ENCODE measurements at regions not wholly inside any gene's neighbourhood (a gene's known extent, or its start where the extent isn't known, plus 50 kb on each side); places are given as distances from the start of the nearest gene placed in this dataset.

DNA sequence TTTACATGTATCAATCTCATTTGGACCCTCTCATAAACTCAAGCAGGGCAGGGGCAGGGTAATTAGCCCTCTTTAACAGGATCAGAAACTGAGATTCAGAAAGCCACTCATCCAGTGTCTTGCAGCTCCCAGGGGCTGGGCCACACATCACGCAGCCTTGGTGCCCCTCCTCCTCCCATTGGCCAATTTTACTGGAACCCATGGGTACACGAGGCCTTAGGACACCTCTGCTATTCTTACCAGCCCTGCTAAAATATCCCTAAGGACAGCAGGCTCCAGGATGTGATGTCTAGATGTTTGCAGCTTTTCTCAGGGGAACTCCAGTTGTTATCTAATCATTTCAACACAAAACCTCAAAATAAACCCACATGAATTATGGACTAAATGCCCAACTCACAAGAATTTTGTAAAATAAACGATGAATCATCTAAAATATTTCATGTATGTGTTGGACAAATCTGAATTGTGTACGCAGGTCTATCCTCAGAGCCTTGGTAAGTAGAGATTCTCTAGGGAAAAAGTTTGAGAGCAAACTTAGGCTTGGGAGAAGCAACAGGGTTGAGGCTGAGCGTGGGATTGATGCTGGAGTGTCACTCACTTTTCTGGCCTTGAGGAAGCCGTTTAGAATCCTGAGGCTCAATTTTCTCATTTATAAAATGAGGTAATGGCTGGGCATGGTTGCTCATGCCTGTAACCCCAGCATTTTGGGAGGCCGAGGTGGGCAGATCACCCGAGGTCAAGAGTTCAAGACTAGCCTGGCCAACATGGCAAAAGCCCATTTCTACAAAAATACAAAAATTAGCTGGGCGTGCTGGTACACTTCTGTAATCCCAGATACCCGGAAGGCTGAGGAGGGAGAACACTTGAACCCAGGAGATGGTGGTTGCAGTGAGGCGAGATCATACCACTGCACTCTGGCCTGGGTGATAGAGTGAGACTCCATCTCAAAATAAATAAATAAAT lies 69.7 kb upstream of the TNS3 start:
- peak overlapping the region; percentile 74 for H3K18ac ChIP-seq (ENCODE audit: low read depth, low read length)
- no peaks in the 10 kb centered on the region for H4K20me1 ChIP-seq (ENCODE audit: insufficient read depth, low read length)
- peak overlapping the region; percentile 99 for H2BK120ac ChIP-seq (ENCODE audit: low read depth, low read length)
- peaks cover 27% of the 10 kb centered on the region for H3K9me1 ChIP-seq (ENCODE audit: insufficient read depth, low read length)
- peak overlapping the region; percentile 75 for H3K27ac ChIP-seq (ENCODE audit: insufficient read depth, low read length)
- CTCF ChIA-PET, result interaction anchor here (0.6 to 0.8 kb wide), 3 partner anchors 18 to 116 kb away, joined by 3 to 5 read pairs (median 3); no protein-coding TSS in a partner anchor
- peak overlapping the region; percentile 21 for H2AK9ac ChIP-seq (replicated peaks; ENCODE audit: low read depth, low read length, poor library complexity)
- peak overlapping the region; percentile 75 for H4K5ac ChIP-seq (ENCODE audit: low read depth, low read length)
- intact Hi-C loops (cut with micrococcal nuclease) (loop anchor here (5.0 kb wide), 3 partner anchors 39 to 146 kb away; partner anchors contain the start of gene TNS3), dilution Hi-C loops (cut with HindIII; ENCODE audit: low sequenced_read_pairs, unreplicated experiment) (no loop called here), in situ Hi-C loops (cut with MboI; ENCODE audit: low sequenced_read_pairs) (no loop called here)
- H3K14ac ChIP-seq (replicated peaks; ENCODE audit: low read depth, low read length), result peak overlapping the region; percentile 92
- peak overlapping the region; percentile 65 to 85 for H4K8ac ChIP-seq (ENCODE audit: low read depth in 2 of 2, low read length in 2 of 2)
- H3K4me1 ChIP-seq (ENCODE audit: control insufficient read depth, insufficient read depth, low read length), result peaks cover 37% of the 10 kb centered on the region
- H3K56ac ChIP-seq (ENCODE audit: extremely low read depth, insufficient read depth, low read length), result peak overlapping the region; percentile 73
- BruUV-seq (replicated peaks), result no TSS peak
- peak; percentile 87 for ATAC-seq (ENCODE audit: low read depth)
- peaks cover 0 to 4% of the 10 kb centered on the region in 2 experiments; a peak in 1 of 4 replicates for H3K79me1 ChIP-seq (ENCODE audit: low read depth in 1 of 2, low read length in 2 of 2)
- peak; percentile 99 for DNase-seq
- no peaks in the 10 kb centered on the region for H3K36me3 ChIP-seq (ENCODE audit: control insufficient read depth, insufficient read depth, low read length)
- H3K23ac ChIP-seq (ENCODE audit: low read depth, low read length), result peak overlapping the region; percentile 89
- peak overlapping the region; percentile 82; the same call in 2 of the 3 replicates for H2BK15ac ChIP-seq (ENCODE audit: low read depth, low read length)
- H3K9ac ChIP-seq (ENCODE audit: low read depth, low read length), result peak overlapping the region; percentile 5; the same call in 1 of the 2 replicates
- peak overlapping the region; percentile 91 for H2AK5ac ChIP-seq (ENCODE audit: low read depth, low read length)
- H4K91ac ChIP-seq (ENCODE audit: insufficient read depth, low read depth, low read length), result peak overlapping the region; percentile 99
- peak overlapping the region; percentile 97 for H3K4ac ChIP-seq (ENCODE audit: low read depth, low read length)
- no peaks in the 10 kb centered on the region for H3K9me3 ChIP-seq (ENCODE audit: control insufficient read depth, insufficient read depth, low read length)
- H2BK20ac ChIP-seq (ENCODE audit: low read depth, low read length), result peak overlapping the region; percentile 98
- 0% methylated on average over 1 of the region's 11 CpGs; no CpG with 5 or more reads in 1 of the 2 experiments for WGBS, 2 experiments (ENCODE audit: extremely low coverage in 2 of 2, insufficient read length in 1 of 2)
- POLR2A ChIA-PET (ENCODE audit: unreplicated experiment), result interaction anchor here (0.6 kb wide), 1 partner anchor 112 kb away, joined by 3 read pairs; no protein-coding TSS in a partner anchor
- H3K27me3 ChIP-seq (ENCODE audit: control insufficient read depth, insufficient read depth, low read length), result no peaks in the 10 kb centered on the region; the same call in 1 of the 2 replicates
- no peak overlapping the region for H3K4me3 ChIP-seq (ENCODE audit: insufficient read depth, low read depth, low read length)
- H2AFZ ChIP-seq (replicated peaks; ENCODE audit: low read length, poor library complexity), result no peak overlapping the region
- H2BK5ac ChIP-seq (ENCODE audit: low read depth, low read length, poor library complexity, severe bottlenecking), result peak overlapping the region; percentile 78
- no peak overlapping the region for H3K4me2 ChIP-seq (ENCODE audit: low read depth, low read length)
- no peak for TF ChIP-seq RFX5 (IDR thresholded peaks at IDR 0.05; ENCODE audit: low read depth, low read length)
- no peak for TF ChIP-seq MXI1 (IDR thresholded peaks at IDR 0.05; ENCODE audit: borderline replicate concordance, low read depth, low read length)
- TF ChIP-seq SMC3 (IDR thresholded peaks at IDR 0.05; ENCODE audit: low read depth, low read length), result no peak; the same call in none of the 2 replicates
- peak; percentile 52 for TF ChIP-seq BHLHE40 (IDR thresholded peaks at IDR 0.05; ENCODE audit: low read depth, low read length)
- TF ChIP-seq, protein P1, sequence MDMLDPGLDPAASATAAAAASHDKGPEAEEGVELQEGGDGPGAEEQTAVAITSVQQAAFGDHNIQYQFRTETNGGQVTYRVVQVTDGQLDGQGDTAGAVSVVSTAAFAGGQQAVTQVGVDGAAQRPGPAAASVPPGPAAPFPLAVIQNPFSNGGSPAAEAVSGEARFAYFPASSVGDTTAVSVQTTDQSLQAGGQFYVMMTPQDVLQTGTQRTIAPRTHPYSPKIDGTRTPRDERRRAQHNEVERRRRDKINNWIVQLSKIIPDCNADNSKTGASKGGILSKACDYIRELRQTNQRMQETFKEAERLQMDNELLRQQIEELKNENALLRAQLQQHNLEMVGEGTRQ (IDR thresholded peaks at IDR 0.05; ENCODE audit: low read depth, low read length), result 0 out of 2 replicates have a peak, but pooled peaks have one; percentile 21
- peak; percentile 71; the same call in 1 of the 2 replicates for TF ChIP-seq CEBPB (IDR thresholded peaks at IDR 0.05; ENCODE audit: low read depth, low read length)
- TF ChIP-seq MAZ (IDR thresholded peaks at IDR 0.05; ENCODE audit: borderline replicate concordance, low read depth, low read length), result peak; percentile 29; the same call in 1 of the 2 replicates
- TF ChIP-seq ELK1 (IDR thresholded peaks at IDR 0.05; ENCODE audit: borderline replicate concordance, low read depth, low read length), result no peak
- TF ChIP-seq, protein P2, sequence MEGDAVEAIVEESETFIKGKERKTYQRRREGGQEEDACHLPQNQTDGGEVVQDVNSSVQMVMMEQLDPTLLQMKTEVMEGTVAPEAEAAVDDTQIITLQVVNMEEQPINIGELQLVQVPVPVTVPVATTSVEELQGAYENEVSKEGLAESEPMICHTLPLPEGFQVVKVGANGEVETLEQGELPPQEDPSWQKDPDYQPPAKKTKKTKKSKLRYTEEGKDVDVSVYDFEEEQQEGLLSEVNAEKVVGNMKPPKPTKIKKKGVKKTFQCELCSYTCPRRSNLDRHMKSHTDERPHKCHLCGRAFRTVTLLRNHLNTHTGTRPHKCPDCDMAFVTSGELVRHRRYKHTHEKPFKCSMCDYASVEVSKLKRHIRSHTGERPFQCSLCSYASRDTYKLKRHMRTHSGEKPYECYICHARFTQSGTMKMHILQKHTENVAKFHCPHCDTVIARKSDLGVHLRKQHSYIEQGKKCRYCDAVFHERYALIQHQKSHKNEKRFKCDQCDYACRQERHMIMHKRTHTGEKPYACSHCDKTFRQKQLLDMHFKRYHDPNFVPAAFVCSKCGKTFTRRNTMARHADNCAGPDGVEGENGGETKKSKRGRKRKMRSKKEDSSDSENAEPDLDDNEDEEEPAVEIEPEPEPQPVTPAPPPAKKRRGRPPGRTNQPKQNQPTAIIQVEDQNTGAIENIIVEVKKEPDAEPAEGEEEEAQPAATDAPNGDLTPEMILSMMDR (conservative IDR thresholded peaks at IDR 0.05; ENCODE audit: low read depth, low read length), result no peak
- TF ChIP-seq RCOR1 (IDR thresholded peaks at IDR 0.05; ENCODE audit: insufficient replicate concordance, low read length), result no peak
- peak; percentile 56; the same call in 1 of the 2 replicates for TF ChIP-seq NFE2L2 (IDR thresholded peaks at IDR 0.05; ENCODE audit: low read depth, low read length)
